BE2C (cell line): ENCODE measurements at regions not wholly inside any gene's neighbourhood (a gene's known extent, or its start where the extent isn't known, plus 50 kb on each side); places are given as distances from the start of the nearest gene placed in this dataset.

ENCODE experiments used
- DNase-seq: peaks from one replicate; pipeline ENCODE4 v3.0.0-alpha.2; 2020
- H3K27me3 ChIP-seq: fragments of 250-450 bp; sonication (Bioruptor Pico); 2 replicates; pipeline ENCODE4 v1.5.1; 2020; ENCODE audit warnings: mild to moderate bottlenecking
- H3K36me3 ChIP-seq: fragments of 250-450 bp; sonication (Bioruptor Pico); 2 replicates; pipeline ENCODE4 v1.5.1; 2020; ENCODE audit warnings: mild to moderate bottlenecking
- H3K4me1 ChIP-seq: fragments of 250-450 bp; sonication (Bioruptor Pico); 2 replicates; pipeline ENCODE4 v1.5.1; 2020
- H3K4me3 ChIP-seq: 2 replicates; pipeline ENCODE4 v1.5.1; 2011; ENCODE audit warnings: low read depth, low read length
- H3K9me3 ChIP-seq: fragments of 250-450 bp; sonication (Bioruptor Pico); 2 replicates; pipeline ENCODE4 v1.5.1; 2020
- CTCF ChIP-seq: IDR thresholded peaks from 2 replicates; pipeline ENCODE4 v1.5.1; 2012; ENCODE audit warnings: mild to moderate bottlenecking, low read depth, low read length

GRCh38 chr1:218867941-218868626, 305.6 kb upstream of the LYPLAL1 start:
- Histone ChIP-seq H3K4me3 (no peak overlapping the region), H3K27me3 (no peaks in the 10 kb centered on the region), H3K9me3 (no peaks in the 10 kb centered on the region), H3K4me1 (no peaks in the 10 kb centered on the region), H3K36me3 (no peaks in the 10 kb centered on the region)
- no peak for DNase-seq
- TF ChIP-seq CTCF, result no peak

- no peak for DNase-seq
- Histone ChIP-seq H3K36me3 (no peaks in the 10 kb centered on the region), H3K4me3 (no peak overlapping the region), H3K27me3 (no peaks in the 10 kb centered on the region), H3K4me1 (no peaks in the 10 kb centered on the region), H3K9me3 (no peaks in the 10 kb centered on the region)
- TF ChIP-seq CTCF, result no peak
These were observed 304.4 kb upstream of the LYPLAL1 start for GRCh38 chr1:218869276-218869675.

- no peaks in the 10 kb centered on the region for H3K9me3 ChIP-seq
- DNase-seq, result no peak
- no peaks in the 10 kb centered on the region for H3K27me3 ChIP-seq
- no peaks in the 10 kb centered on the region for H3K4me1 ChIP-seq
- no peaks in the 10 kb centered on the region for H3K36me3 ChIP-seq
- H3K4me3 ChIP-seq, result no peak overlapping the region
- TF ChIP-seq CTCF, result no peak
These were observed 301.7 kb upstream of the LYPLAL1 start for GRCh38 chr1:218872026-218872425.

- TF ChIP-seq CTCF, result no peak
- Histone ChIP-seq H3K27me3 (no peaks in the 10 kb centered on the region), H3K36me3 (no peaks in the 10 kb centered on the region), H3K9me3 (no peaks in the 10 kb centered on the region), H3K4me3 (no peak overlapping the region), H3K4me1 (no peaks in the 10 kb centered on the region)
- no peak for DNase-seq
These were observed 300.8 kb upstream of the LYPLAL1 start for GRCh38 chr1:218872928-218873327.

- Histone ChIP-seq H3K4me1 (no peaks in the 10 kb centered on the region), H3K9me3 (no peaks in the 10 kb centered on the region), H3K27me3 (no peaks in the 10 kb centered on the region), H3K4me3 (no peak overlapping the region), H3K36me3 (no peaks in the 10 kb centered on the region)
- no peak for DNase-seq
- TF ChIP-seq CTCF, result no peak
These were observed 299.4 kb upstream of the LYPLAL1 start for GRCh38 chr1:218874313-218874712.

- H3K4me3 ChIP-seq, result no peak overlapping the region
- H3K36me3 ChIP-seq, result no peaks in the 10 kb centered on the region
- TF ChIP-seq CTCF, result no peak
- H3K27me3 ChIP-seq, result no peaks in the 10 kb centered on the region
- no peaks in the 10 kb centered on the region for H3K9me3 ChIP-seq
- DNase-seq, result no peak
- no peaks in the 10 kb centered on the region for H3K4me1 ChIP-seq
These were observed 298.8 kb upstream of the LYPLAL1 start for GRCh38 chr1:218874801-218875400.
